HCT116 (cell line): ENCODE measurements at regions not wholly inside any gene's neighbourhood (a gene's known extent, or its start where the extent isn't known, plus 50 kb on each side); places are given as distances from the start of the nearest gene placed in this dataset.

Experiments used
- ATAC-seq: fragments of 200-7000 bp; cut with Tn5 transposase; 2 replicates; pipeline ENCODE4 v1.9.1; 2020; ENCODE audit warnings: mild to moderate bottlenecking, moderate library complexity
- BruUV-seq: library from RNA; stranded (reverse); fragments of 400-500 nt; replicated peaks from 2 replicates; lab custom pipeline; 2021; lab: Mats Ljungman, UMichigan
- CTCF ChIA-PET: fragments of 300-600 bp; sonication (Branson Sonifier 250); formaldehyde crosslinking; loops from one replicate; lab custom pipeline; 2021; ENCODE audit warnings: antibody characterized with exemption; lab: Charles Lee
- POLR2A ChIA-PET: fragments of 300-600, 350-600 bp; sonication (Branson Sonifier 250); formaldehyde crosslinking; loops from one replicate; lab custom pipeline; 2021; ENCODE audit warnings: antibody characterized with exemption; lab: Charles Lee
- RAD21 ChIA-PET, 2 experiments: fragments of 300-600 bp; sonication (Branson Sonifier 250); formaldehyde crosslinking; loops; one replicate each; lab custom pipeline; 2023; ENCODE audit warnings: low total read pairs in 2 of 2; ENCODE audit not compliant: uncharacterized antibody in 2 of 2, unreplicated experiment in 2 of 2, low non-redundant PET in 1 of 2; lab: Charles Lee
- DNase-seq: peaks from one replicate; pipeline ENCODE4 v3.0.0-alpha.2; 2010; ENCODE audit warnings: low read depth, low spot score
- H2AFZ ChIP-seq: fragments of 200-600 bp; shearing (Covaris generic), sonication (generic); 2 replicates; pipeline ENCODE4 v1.6.1; 2017; ENCODE audit warnings: low read depth, mixed run types, mixed read lengths, antibody characterized with exemption, low read length; ENCODE audit not compliant: poor library complexity, severe bottlenecking
- H3K27ac ChIP-seq: 2 replicates; pipeline ENCODE4 v1.5.1; 2012; ENCODE audit warnings: low read depth, low read length
- H3K27me3 ChIP-seq: fragments of 200-600 bp; sonication (generic); 2 replicates; pipeline ENCODE4 v1.6.1; 2016; ENCODE audit warnings: mixed run types, low read length, mixed read lengths; ENCODE audit not compliant: insufficient read depth
- H3K36me3 ChIP-seq, 2 experiments: fragments of 200-500 bp in 1 of 2; fragments of 200-600 bp in 1 of 2; sonication (Bioruptor generic) in 1 of 2; sonication (generic) in 1 of 2; 2 replicates each; pipeline versions ENCODE4 v1.5.1 to v1.6.1; 2014 to 2016; ENCODE audit warnings: low read length in 2 of 2, inconsistent platforms in 1 of 2, mixed read lengths in 1 of 2, mixed run types in 1 of 2; ENCODE audit not compliant: insufficient read depth in 2 of 2, control insufficient read depth in 1 of 2
- H3K4me1 ChIP-seq, 2 experiments: fragments of 200-600 bp in 1 of 2; sonication (generic) in 1 of 2; 2 replicates each; pipeline versions ENCODE4 v1.5.1 to v1.6.1; 2012 to 2017; ENCODE audit warnings: low read length in 2 of 2, inconsistent platforms in 1 of 2, mild to moderate bottlenecking in 1 of 2, mixed read lengths in 1 of 2, mixed run types in 1 of 2, moderate library complexity in 1 of 2; ENCODE audit not compliant: insufficient read depth in 2 of 2, control insufficient read depth in 1 of 2
- H3K4me2 ChIP-seq: fragments of 200-600 bp; sonication (generic); 2 replicates; pipeline ENCODE4 v1.6.1; 2017; ENCODE audit warnings: mixed run types, low read length, mixed read lengths
- H3K4me3 ChIP-seq, 2 experiments: fragments of 200-600 bp in 1 of 2; sonication (generic) in 1 of 2; replicated peaks in 1 of 2; 2 replicates each; pipeline ENCODE4 v1.5.1; 2011 to 2016; ENCODE audit warnings: low read length in 2 of 2, control low read depth in 1 of 2, low read depth in 1 of 2, mild to moderate bottlenecking in 1 of 2, mixed read lengths in 1 of 2, mixed run types in 1 of 2
- H3K79me2 ChIP-seq: fragments of 200-600 bp; sonication (generic); 2 replicates; pipeline ENCODE4 v1.6.1; 2017; ENCODE audit warnings: mild to moderate bottlenecking, mixed run types, low read length, moderate library complexity, mixed read lengths; ENCODE audit not compliant: insufficient read depth
- H3K9ac ChIP-seq: fragments of 200-600 bp; sonication (generic); 2 replicates; pipeline ENCODE4 v1.6.1; 2016; ENCODE audit warnings: low read length, mixed read lengths
- H3K9me2 ChIP-seq: fragments of 200-600 bp; sonication (generic), shearing (Covaris generic); 2 replicates; pipeline ENCODE4 v1.6.1; 2017; ENCODE audit warnings: mixed run types, mild to moderate bottlenecking, moderate library complexity; ENCODE audit not compliant: insufficient read depth
- H3K9me3 ChIP-seq, 2 experiments: fragments of 200-500 bp in 1 of 2; fragments of 200-600 bp in 1 of 2; sonication (Bioruptor generic) in 1 of 2; sonication (generic) in 1 of 2; 2 replicates each; pipeline ENCODE4 v1.6.1; 2014 to 2017; ENCODE audit warnings: low read length in 2 of 2, mixed read lengths in 2 of 2, inconsistent platforms in 1 of 2, low read depth in 1 of 2, mild to moderate bottlenecking in 1 of 2, mixed run types in 1 of 2, moderate library complexity in 1 of 2; ENCODE audit not compliant: control insufficient read depth in 1 of 2, insufficient read depth in 1 of 2
- H4K20me1 ChIP-seq: fragments of 200-600 bp; sonication (generic), shearing (Covaris generic); 2 replicates; pipeline ENCODE4 v1.6.1; 2017; ENCODE audit warnings: mixed run types, mild to moderate bottlenecking, moderate library complexity; ENCODE audit not compliant: insufficient read depth
- CEBPB ChIP-seq: IDR thresholded peaks from 2 replicates; pipeline ENCODE4 v1.6.1; 2012; ENCODE audit warnings: low read depth
- ELF1 ChIP-seq: IDR thresholded peaks from 2 replicates; pipeline ENCODE4 v1.6.1; 2012; ENCODE audit warnings: low read depth, borderline replicate concordance
- EZH2 ChIP-seq: fragments of 200-600 bp; sonication (generic); IDR thresholded peaks from 2 replicates; pipeline ENCODE4 v1.6.1; 2017; ENCODE audit warnings: antibody characterized with exemption, mixed run types
- EZH2phosphoT487 ChIP-seq: fragments of 200-600 bp; IDR thresholded peaks from 2 replicates; pipeline ENCODE4 v1.6.1; 2018; ENCODE audit warnings: antibody characterized with exemption, borderline replicate concordance
- FOSL1 ChIP-seq: IDR thresholded peaks from 2 replicates; pipeline ENCODE4 v1.6.1; 2012; ENCODE audit warnings: low read depth
- JUND ChIP-seq: IDR thresholded peaks from 2 replicates; pipeline ENCODE4 v1.6.1; 2012
- POLR2A ChIP-seq: IDR thresholded peaks from 2 replicates; pipeline ENCODE4 v1.7.0; 2011; ENCODE audit warnings: borderline replicate concordance; ENCODE audit not compliant: insufficient read depth, insufficient read length; ENCODE audit errors: extremely low read depth
- POLR2AphosphoS5 ChIP-seq: IDR thresholded peaks from 2 replicates; pipeline ENCODE4 v1.6.1; 2011; ENCODE audit warnings: mild to moderate bottlenecking, low read depth, low read length, moderate library complexity
- RAD21 ChIP-seq: IDR thresholded peaks from 2 replicates; pipeline ENCODE4 v1.6.1; 2012; ENCODE audit warnings: low read depth, mild to moderate bottlenecking
- SIN3A ChIP-seq: IDR thresholded peaks from 2 replicates; pipeline ENCODE4 v1.6.1; 2012; ENCODE audit warnings: low read depth
- SP1 ChIP-seq: IDR thresholded peaks from 2 replicates; pipeline ENCODE4 v1.6.1; 2012; ENCODE audit warnings: low read depth
- SRF ChIP-seq: IDR thresholded peaks from 2 replicates; pipeline ENCODE4 v1.6.1; 2012; ENCODE audit warnings: low read depth
- TCF7L2 ChIP-seq: IDR thresholded peaks from 2 replicates; pipeline ENCODE4 v1.7.0; 2011; ENCODE audit warnings: borderline replicate concordance, inconsistent platforms; ENCODE audit not compliant: insufficient read depth, insufficient read length; ENCODE audit errors: extremely low read depth
- YY1 ChIP-seq: IDR thresholded peaks from 2 replicates; pipeline ENCODE4 v1.6.1; 2011; ENCODE audit warnings: low read length, low read depth, moderate library complexity, mild to moderate bottlenecking; ENCODE audit not compliant: insufficient replicate concordance; ENCODE audit errors: extremely low read depth
- ZNF274 ChIP-seq: fragments of 200-500 bp; sonication (Bioruptor generic); IDR thresholded peaks from 2 replicates; pipeline ENCODE4 v1.6.1; 2014; ENCODE audit warnings: mild to moderate bottlenecking, low read depth, low read length, inconsistent platforms
- intact Hi-C: fragments of 100-400 bp; cut with micrococcal nuclease; formaldehyde crosslinking; loops from 2 replicates; pipeline ENCODE4 v1.10.0; 2022
- TF ChIP-seq, protein P1 (sequence below): IDR thresholded peaks from 2 replicates; pipeline ENCODE4 v1.6.1; 2012; ENCODE audit warnings: low read depth
- TF ChIP-seq, protein P2 (sequence below), 3 experiments: fragments of 200-600 bp in 1 of 3; sonication (generic) in 1 of 3; IDR thresholded peaks in 2 of 3; conservative IDR thresholded peaks in 1 of 3; 2 replicates each; pipeline ENCODE4 v1.5.1; 2012 to 2017; ENCODE audit warnings: low read depth in 2 of 3, low read length in 2 of 3, antibody characterized with exemption in 1 of 3, borderline replicate concordance in 1 of 3, control low read depth in 1 of 3, mild to moderate bottlenecking in 1 of 3, mixed read lengths in 1 of 3, mixed run types in 1 of 3, moderate library complexity in 1 of 3; ENCODE audit not compliant: insufficient read depth in 1 of 3
- TF ChIP-seq, protein P3 (sequence below): IDR thresholded peaks from 2 replicates; pipeline ENCODE4 v1.6.1; 2012
- TF ChIP-seq, protein P4 (sequence below): IDR thresholded peaks from 2 replicates; pipeline ENCODE4 v1.6.1; 2012

DNA sequence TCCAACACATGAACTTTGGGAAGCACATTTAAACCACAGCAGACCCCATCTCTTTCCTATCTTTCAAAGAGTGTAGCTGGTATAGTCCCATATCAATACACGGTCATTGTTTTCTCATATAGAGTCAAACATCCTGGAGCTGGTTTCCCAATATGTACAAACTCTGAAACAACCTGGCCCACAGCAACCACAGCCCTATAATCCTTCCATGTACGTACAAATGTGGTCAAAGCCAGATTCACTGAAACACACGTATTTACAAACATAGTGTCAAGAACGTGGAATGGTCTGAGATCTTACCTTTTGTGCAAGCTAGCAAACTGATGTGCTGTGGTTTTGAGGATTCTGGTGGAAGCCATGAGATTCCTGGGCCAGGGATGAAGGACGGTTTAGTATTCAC is 97.3 kb downstream of the HS1BP3 start:
- Histone ChIP-seq H3K4me1 (no peaks in the 10 kb centered on the region), H3K27me3 (no peaks in the 10 kb centered on the region), H3K4me2 (no peak overlapping the region), H3K9me3 (no peaks in the 10 kb centered on the region), H4K20me1 (no peaks in the 10 kb centered on the region), H3K9ac (no peak overlapping the region), H3K4me3 (no peak overlapping the region), H3K36me3 (no peaks in the 10 kb centered on the region), H2AFZ (no peak overlapping the region), H3K27ac (no peak overlapping the region), H3K9me2 (no peaks in the 10 kb centered on the region), H3K79me2 (no peaks in the 10 kb centered on the region)
- BruUV-seq = no TSS peak
- intact Hi-C loops = no loop called here
- ChIA-PET POLR2A (no interaction called here), CTCF (no interaction called here), RAD21 (no interaction called here)
- no peak for DNase-seq
- ATAC-seq = no peak
- no peak for TF ChIP-seq POLR2AphosphoS5
- TF ChIP-seq SP1 = no peak
- TF ChIP-seq ZNF274 = no peak
- TF ChIP-seq TCF7L2 = no peak
- no peak for TF ChIP-seq RAD21
- no peak for TF ChIP-seq ELF1
- TF ChIP-seq CEBPB = no peak
- no peak for TF ChIP-seq YY1
- TF ChIP-seq, protein P1, sequence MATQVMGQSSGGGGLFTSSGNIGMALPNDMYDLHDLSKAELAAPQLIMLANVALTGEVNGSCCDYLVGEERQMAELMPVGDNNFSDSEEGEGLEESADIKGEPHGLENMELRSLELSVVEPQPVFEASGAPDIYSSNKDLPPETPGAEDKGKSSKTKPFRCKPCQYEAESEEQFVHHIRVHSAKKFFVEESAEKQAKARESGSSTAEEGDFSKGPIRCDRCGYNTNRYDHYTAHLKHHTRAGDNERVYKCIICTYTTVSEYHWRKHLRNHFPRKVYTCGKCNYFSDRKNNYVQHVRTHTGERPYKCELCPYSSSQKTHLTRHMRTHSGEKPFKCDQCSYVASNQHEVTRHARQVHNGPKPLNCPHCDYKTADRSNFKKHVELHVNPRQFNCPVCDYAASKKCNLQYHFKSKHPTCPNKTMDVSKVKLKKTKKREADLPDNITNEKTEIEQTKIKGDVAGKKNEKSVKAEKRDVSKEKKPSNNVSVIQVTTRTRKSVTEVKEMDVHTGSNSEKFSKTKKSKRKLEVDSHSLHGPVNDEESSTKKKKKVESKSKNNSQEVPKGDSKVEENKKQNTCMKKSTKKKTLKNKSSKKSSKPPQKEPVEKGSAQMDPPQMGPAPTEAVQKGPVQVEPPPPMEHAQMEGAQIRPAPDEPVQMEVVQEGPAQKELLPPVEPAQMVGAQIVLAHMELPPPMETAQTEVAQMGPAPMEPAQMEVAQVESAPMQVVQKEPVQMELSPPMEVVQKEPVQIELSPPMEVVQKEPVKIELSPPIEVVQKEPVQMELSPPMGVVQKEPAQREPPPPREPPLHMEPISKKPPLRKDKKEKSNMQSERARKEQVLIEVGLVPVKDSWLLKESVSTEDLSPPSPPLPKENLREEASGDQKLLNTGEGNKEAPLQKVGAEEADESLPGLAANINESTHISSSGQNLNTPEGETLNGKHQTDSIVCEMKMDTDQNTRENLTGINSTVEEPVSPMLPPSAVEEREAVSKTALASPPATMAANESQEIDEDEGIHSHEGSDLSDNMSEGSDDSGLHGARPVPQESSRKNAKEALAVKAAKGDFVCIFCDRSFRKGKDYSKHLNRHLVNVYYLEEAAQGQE = no peak
- TF ChIP-seq, protein P2, sequence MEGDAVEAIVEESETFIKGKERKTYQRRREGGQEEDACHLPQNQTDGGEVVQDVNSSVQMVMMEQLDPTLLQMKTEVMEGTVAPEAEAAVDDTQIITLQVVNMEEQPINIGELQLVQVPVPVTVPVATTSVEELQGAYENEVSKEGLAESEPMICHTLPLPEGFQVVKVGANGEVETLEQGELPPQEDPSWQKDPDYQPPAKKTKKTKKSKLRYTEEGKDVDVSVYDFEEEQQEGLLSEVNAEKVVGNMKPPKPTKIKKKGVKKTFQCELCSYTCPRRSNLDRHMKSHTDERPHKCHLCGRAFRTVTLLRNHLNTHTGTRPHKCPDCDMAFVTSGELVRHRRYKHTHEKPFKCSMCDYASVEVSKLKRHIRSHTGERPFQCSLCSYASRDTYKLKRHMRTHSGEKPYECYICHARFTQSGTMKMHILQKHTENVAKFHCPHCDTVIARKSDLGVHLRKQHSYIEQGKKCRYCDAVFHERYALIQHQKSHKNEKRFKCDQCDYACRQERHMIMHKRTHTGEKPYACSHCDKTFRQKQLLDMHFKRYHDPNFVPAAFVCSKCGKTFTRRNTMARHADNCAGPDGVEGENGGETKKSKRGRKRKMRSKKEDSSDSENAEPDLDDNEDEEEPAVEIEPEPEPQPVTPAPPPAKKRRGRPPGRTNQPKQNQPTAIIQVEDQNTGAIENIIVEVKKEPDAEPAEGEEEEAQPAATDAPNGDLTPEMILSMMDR (IDR thresholded peaks at IDR 0.05 in 2 of 3, conservative IDR thresholded peaks at IDR 0.05 in 1 of 3; ENCODE audit: borderline replicate concordance in 1 of 3, insufficient read depth in 1 of 3, low read depth in 2 of 3, low read length in 2 of 3) = no peak
- no peak for TF ChIP-seq JUND
- TF ChIP-seq, protein P3, sequence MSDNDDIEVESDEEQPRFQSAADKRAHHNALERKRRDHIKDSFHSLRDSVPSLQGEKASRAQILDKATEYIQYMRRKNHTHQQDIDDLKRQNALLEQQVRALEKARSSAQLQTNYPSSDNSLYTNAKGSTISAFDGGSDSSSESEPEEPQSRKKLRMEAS = no peak
- no peak for TF ChIP-seq EZH2phosphoT487
- TF ChIP-seq FOSL1 = no peak
- TF ChIP-seq, protein P4, sequence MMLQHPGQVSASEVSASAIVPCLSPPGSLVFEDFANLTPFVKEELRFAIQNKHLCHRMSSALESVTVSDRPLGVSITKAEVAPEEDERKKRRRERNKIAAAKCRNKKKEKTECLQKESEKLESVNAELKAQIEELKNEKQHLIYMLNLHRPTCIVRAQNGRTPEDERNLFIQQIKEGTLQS = no peak
- TF ChIP-seq POLR2A = no peak
- TF ChIP-seq SRF = no peak
- no peak for TF ChIP-seq EZH2
- no peak for TF ChIP-seq SIN3A
